Neural cell (in vitro differentiated cells): ENCODE measurements at regions not wholly inside any gene's neighbourhood (a gene's known extent, or its start where the extent isn't known, plus 50 kb on each side); places are given as distances from the start of the nearest gene placed in this dataset.

Source experiments
- H2AFZ ChIP-seq: fragments of 200-600, 300-800 bp; sonication (generic), shearing (Covaris generic); 2 replicates; pipeline ENCODE4 v1.6.0; 2014; ENCODE audit warnings: low read depth, mild to moderate bottlenecking, antibody characterized with exemption, low read length, moderate library complexity
- H3F3A ChIP-seq: fragments of 200-600 bp; shearing (Covaris generic); 2 replicates; pipeline ENCODE4 v1.6.1; 2016; ENCODE audit warnings: mild to moderate bottlenecking, moderate library complexity, mixed read lengths, antibody characterized with exemption, low read length; ENCODE audit not compliant: insufficient read depth, poor library complexity, severe bottlenecking
- H3K27ac ChIP-seq: fragments of 200-600, 300-800 bp; sonication (generic), shearing (Covaris generic); 2 replicates; pipeline ENCODE4 v1.5.1; 2014; ENCODE audit warnings: mild to moderate bottlenecking, low read length, moderate library complexity
- H3K27me3 ChIP-seq: fragments of 300-800, 200-600 bp; sonication (generic), shearing (Covaris generic); 2 replicates; pipeline ENCODE4 v1.6.0; 2014; ENCODE audit warnings: mild to moderate bottlenecking, low read depth, low read length, moderate library complexity; ENCODE audit not compliant: insufficient read depth
- H3K36me3 ChIP-seq: fragments of 300-800, 200-600 bp; sonication (generic), shearing (Covaris generic); 2 replicates; pipeline ENCODE4 v1.5.1; 2014; ENCODE audit warnings: mild to moderate bottlenecking, antibody characterized with exemption, low read length, moderate library complexity; ENCODE audit not compliant: insufficient read depth
- H3K4me2 ChIP-seq: fragments of 300-800, 200-600 bp; sonication (generic), shearing (Covaris generic); 2 replicates; pipeline ENCODE4 v1.6.0; 2014; ENCODE audit warnings: mild to moderate bottlenecking, low read length
- H3K4me3 ChIP-seq: fragments of 300-800, 200-600 bp; sonication (generic), shearing (Covaris generic); 2 replicates; pipeline ENCODE4 v1.5.1; 2014; ENCODE audit warnings: mild to moderate bottlenecking, low read length, moderate library complexity
- H3K79me2 ChIP-seq: fragments of 200-600 bp; shearing (Covaris generic); replicated peaks from 2 replicates; pipeline ENCODE4 v1.6.0; 2014; ENCODE audit warnings: mild to moderate bottlenecking, low read length, moderate library complexity; ENCODE audit not compliant: insufficient read depth
- H3K9ac ChIP-seq: fragments of 300-800, 200-600 bp; sonication (generic), shearing (Covaris generic); 2 replicates; pipeline ENCODE4 v1.6.1; 2016; ENCODE audit warnings: mild to moderate bottlenecking, low read length, mixed read lengths
- H3K9me2 ChIP-seq: fragments of 200-600 bp; shearing (Covaris generic); 2 replicates; pipeline ENCODE4 v1.6.1; 2016; ENCODE audit warnings: mild to moderate bottlenecking, low read length, mixed read lengths; ENCODE audit not compliant: insufficient read depth
- H3K9me3 ChIP-seq: fragments of 200-600, 300-800 bp; sonication (generic), shearing (Covaris generic); 2 replicates; pipeline ENCODE4 v1.6.1; 2016; ENCODE audit warnings: mild to moderate bottlenecking, mixed run types, low read length, moderate library complexity, mixed read lengths
- H4K20me1 ChIP-seq: fragments of 200-600 bp; shearing (Covaris generic); 2 replicates; pipeline ENCODE4 v1.6.1; 2016; ENCODE audit warnings: mild to moderate bottlenecking, mixed run types; ENCODE audit not compliant: insufficient read depth
- CTCF ChIP-seq: fragments of 450-650 bp; IDR thresholded peaks from 2 replicates; pipeline ENCODE4 v1.5.1; 2014; ENCODE audit warnings: antibody characterized with exemption, mild to moderate bottlenecking, moderate library complexity; ENCODE audit not compliant: poor library complexity, severe bottlenecking
- EP300 ChIP-seq: fragments of 450-650 bp; conservative IDR thresholded peaks from 2 replicates; pipeline ENCODE4 v1.6.1; 2014; ENCODE audit warnings: antibody characterized with exemption, mild to moderate bottlenecking, moderate library complexity; ENCODE audit not compliant: poor library complexity, severe bottlenecking
- EZH2 ChIP-seq: fragments of 200-600, 300-800 bp; shearing (Covaris generic), sonication (generic); IDR thresholded peaks from 2 replicates; pipeline ENCODE4 v1.6.1; 2014; ENCODE audit warnings: antibody characterized with exemption, low read length, borderline replicate concordance, mild to moderate bottlenecking; ENCODE audit not compliant: insufficient read depth, poor library complexity, severe bottlenecking
- MXI1 ChIP-seq: fragments of 450-650 bp; conservative IDR thresholded peaks from 2 replicates; pipeline ENCODE4 v1.6.1; 2014; ENCODE audit warnings: antibody characterized with exemption, mild to moderate bottlenecking; ENCODE audit not compliant: poor library complexity, severe bottlenecking
- POLR2AphosphoS5 ChIP-seq: IDR thresholded peaks from 2 replicates; pipeline ENCODE4 v1.6.1; 2012
- RAD21 ChIP-seq: fragments of 450-650 bp; conservative IDR thresholded peaks from 2 replicates; pipeline ENCODE4 v1.6.1; 2014; ENCODE audit warnings: antibody characterized with exemption, mild to moderate bottlenecking, moderate library complexity
- REST ChIP-seq: IDR thresholded peaks from 2 replicates; pipeline ENCODE4 v1.6.1; 2012; ENCODE audit warnings: borderline replicate concordance
- SMC3 ChIP-seq: fragments of 450-650 bp; conservative IDR thresholded peaks from 2 replicates; pipeline ENCODE4 v1.6.1; 2014; ENCODE audit warnings: antibody characterized with exemption, mild to moderate bottlenecking, moderate library complexity; ENCODE audit not compliant: poor library complexity
- TAF1 ChIP-seq: IDR thresholded peaks from 2 replicates; pipeline ENCODE4 v1.6.1; 2012; ENCODE audit warnings: low read depth

DNA sequence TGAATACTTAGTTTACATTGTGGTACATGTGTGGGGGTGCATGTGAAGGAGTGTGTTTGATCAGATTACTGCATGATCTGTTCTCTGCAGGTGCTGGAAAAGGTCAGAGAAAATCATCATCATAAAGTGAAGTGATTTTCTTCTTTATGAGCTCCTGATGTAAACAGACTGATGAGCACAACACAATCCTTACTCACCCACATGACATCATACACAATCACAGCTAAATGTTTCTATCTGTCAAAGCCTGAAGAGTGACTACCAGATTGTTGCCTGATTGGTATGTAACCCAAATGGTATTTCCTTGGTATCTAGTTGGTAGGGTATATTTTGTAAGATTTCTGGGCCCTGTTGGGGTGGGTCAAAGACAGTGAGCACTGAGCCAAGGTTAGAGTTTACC is 270.8 kb downstream of the FOXG1 start:
- Histone ChIP-seq H2AFZ (no peak overlapping the region), H3K4me3 (no peak overlapping the region), H3K27me3 (no peaks in the 10 kb centered on the region), H3K79me2 (no peaks in the 10 kb centered on the region), H3F3A (no peaks in the 10 kb centered on the region), H3K9me3 (no peaks in the 10 kb centered on the region), H3K9ac (no peak overlapping the region), H3K27ac (no peak overlapping the region), H3K4me2 (no peak overlapping the region), H4K20me1 (no peaks in the 10 kb centered on the region), H3K36me3 (no peaks in the 10 kb centered on the region), H3K9me2 (no peaks in the 10 kb centered on the region)
- TF ChIP-seq CTCF (no peak), TAF1 (no peak), REST (no peak), EP300 (no peak), POLR2AphosphoS5 (no peak), MXI1 (no peak), RAD21 (no peak), EZH2 (no peak), SMC3 (no peak)

GRCh38 chr14:29039171-29039570 is 272.6 kb downstream of the FOXG1 start:
- no peak overlapping the region for H3K9ac ChIP-seq
- H3K4me2 ChIP-seq = no peak overlapping the region
- no peaks in the 10 kb centered on the region for H3K36me3 ChIP-seq
- H3K4me3 ChIP-seq = no peak overlapping the region
- H3K27me3 ChIP-seq = no peaks in the 10 kb centered on the region
- no peaks in the 10 kb centered on the region for H3F3A ChIP-seq
- no peaks in the 10 kb centered on the region for H3K9me2 ChIP-seq
- H3K79me2 ChIP-seq = no peaks in the 10 kb centered on the region
- no peak overlapping the region for H3K27ac ChIP-seq
- no peak overlapping the region for H2AFZ ChIP-seq
- H4K20me1 ChIP-seq = no peaks in the 10 kb centered on the region
- no peak for TF ChIP-seq TAF1
- TF ChIP-seq CTCF = no peak
- no peak for TF ChIP-seq EZH2
- TF ChIP-seq REST = no peak
- TF ChIP-seq SMC3 = no peak
- TF ChIP-seq POLR2AphosphoS5 = no peak
- TF ChIP-seq RAD21 = no peak
- H3K9me3 ChIP-seq = no peaks in the 10 kb centered on the region
